ENCODE measurements at regions not wholly inside any gene's neighbourhood (a gene's known extent, or its start where the extent isn't known, plus 50 kb on each side); places are given as distances from the start of the nearest gene placed in this dataset.

GRCh38 chrX:45660477-45660876, 459.8 kb upstream of the DIPK2B start (continued):
- TF ChIP-seq ZNF57 (CRISPR knock-in tag; IDR thresholded peaks at IDR 0.05) (no peak), MTA3 (IDR thresholded peaks at IDR 0.05; ENCODE audit: borderline replicate concordance) (no peak)

- H3K4me2 ChIP-seq (ENCODE audit: insufficient read depth, low read length) = no peak overlapping the region
- H3K79me2 ChIP-seq (ENCODE audit: control insufficient read depth, insufficient read depth, low read length) = no peaks in the 10 kb centered on the region
- no peaks in the 10 kb centered on the region for H3K27me3 ChIP-seq (ENCODE audit: control insufficient read depth in 2 of 2, insufficient read depth in 2 of 2, low read length in 2 of 2)
- no peaks in the 10 kb centered on the region for H3K9me1 ChIP-seq (ENCODE audit: control insufficient read depth, insufficient read depth, low read length)
- 0% methylated on average over 3 of the region's 4 CpGs for WGBS (ENCODE audit: insufficient coverage, low coverage, missing lambda C conversion rate)
- no peak overlapping the region for H2AFZ ChIP-seq (ENCODE audit: low read depth, low read length)
- no peak for DNase-seq (ENCODE audit: extremely low read depth in 1 of 4, low spot score in 3 of 4)
- no peak overlapping the region for H3K4me3 ChIP-seq
- no peaks in the 10 kb centered on the region for H3K36me3 ChIP-seq (ENCODE audit: control insufficient read depth, insufficient read depth, low read length)
- no peaks in the 10 kb centered on the region for H3K4me1 ChIP-seq (replicated peaks in 1 of 2; ENCODE audit: control insufficient read depth in 2 of 2, insufficient read depth in 2 of 2, low read length in 2 of 2)
- no peaks in the 10 kb centered on the region for H3K9me3 ChIP-seq (replicated peaks; ENCODE audit: control insufficient read depth, insufficient read depth, low read depth, low read length)
- H4K20me1 ChIP-seq (replicated peaks; ENCODE audit: control insufficient read depth, insufficient read depth, low read length) = no peaks in the 10 kb centered on the region
- FAIRE-seq = no peak
- ChIA-PET CTCF (ENCODE audit: low intra/inter-chr PET ratio) (no interaction called here), POLR2A (no interaction called here)
- intact Hi-C loops (cut with micrococcal nuclease) = no loop called here
- no TSS peak for BruUV-seq (replicated peaks)
- ATAC-seq = no peak
- in situ Hi-C loops (cut with MboI) = no loop called here
- H3K27ac ChIP-seq (ENCODE audit: extremely low read depth, low read depth, low read length) = no peak overlapping the region
- no peak overlapping the region for H3K9ac ChIP-seq (ENCODE audit: insufficient read depth in 1 of 2, low read depth in 2 of 2, low read length in 2 of 2)
- TF ChIP-seq ZNF318 (IDR thresholded peaks at IDR 0.05; ENCODE audit: borderline replicate concordance in 1 of 2, low read depth in 1 of 2) (no peak), PBX2 (CRISPR knock-in tag; IDR thresholded peaks at IDR 0.05; ENCODE audit: low read depth) (no peak), PBX2 (tag; conservative IDR thresholded peaks at IDR 0.05; ENCODE audit: low read depth) (no peak), ETV1 (tag; conservative IDR thresholded peaks at IDR 0.05; ENCODE audit: low read depth) (no peak), PML (IDR thresholded peaks at IDR 0.05; ENCODE audit: low read length) (no peak), ZBTB43 (CRISPR knock-in tag; IDR thresholded peaks at IDR 0.05) (no peak), SMC3 (conservative IDR thresholded peaks at IDR 0.05; ENCODE audit: insufficient read depth, low read depth, low read length) (no peak), XRCC4 (IDR thresholded peaks at IDR 0.05; ENCODE audit: extremely low read depth, insufficient read depth, insufficient read length) (no peak)
Measured at GRCh38 chrX:45633419-45633818, 432.7 kb upstream of the DIPK2B start.
